Right lobe of liver (tissue), 4 donors: ENCODE measurements at regions not wholly inside any gene's neighbourhood (a gene's known extent, or its start where the extent isn't known, plus 50 kb on each side); places are given as distances from the start of the nearest gene placed in this dataset.

ENCODE experiments used
- CTCF ChIP-seq, 4 donors: fragments of 200-600 bp in 3 of 4; fragments of 450-650 bp in 1 of 4; IDR thresholded peaks; one replicate each; pipeline versions ENCODE4 v1.5.1 to v1.8.0; 2016 to 2022; ENCODE audit warnings: antibody characterized with exemption in 4 of 4, mild to moderate bottlenecking in 2 of 4
- POLR2A ChIP-seq: fragments of 450-650 bp; IDR thresholded peaks from one replicate; pipeline ENCODE4 v1.6.1; 2017; ENCODE audit warnings: antibody characterized with exemption, mild to moderate bottlenecking
- donor health status: DM: no; HTN: no; CAD: no.
- donor health status: DM: no; HTN: no; CAD: no.
- donor health status: DM: no; HTN: yes; CAD: no.

- TF ChIP-seq CTCF (IDR thresholded peaks at IDR 0.05) = no peak
- TF ChIP-seq POLR2A = no peak
Measured at GRCh38 chr2:138180692-138181386, 216.6 kb downstream of the HNMT start.
